ENCODE measurements at regions not wholly inside any gene's neighbourhood (a gene's known extent, or its start where the extent isn't known, plus 50 kb on each side); places are given as distances from the start of the nearest gene placed in this dataset.

DNA sequence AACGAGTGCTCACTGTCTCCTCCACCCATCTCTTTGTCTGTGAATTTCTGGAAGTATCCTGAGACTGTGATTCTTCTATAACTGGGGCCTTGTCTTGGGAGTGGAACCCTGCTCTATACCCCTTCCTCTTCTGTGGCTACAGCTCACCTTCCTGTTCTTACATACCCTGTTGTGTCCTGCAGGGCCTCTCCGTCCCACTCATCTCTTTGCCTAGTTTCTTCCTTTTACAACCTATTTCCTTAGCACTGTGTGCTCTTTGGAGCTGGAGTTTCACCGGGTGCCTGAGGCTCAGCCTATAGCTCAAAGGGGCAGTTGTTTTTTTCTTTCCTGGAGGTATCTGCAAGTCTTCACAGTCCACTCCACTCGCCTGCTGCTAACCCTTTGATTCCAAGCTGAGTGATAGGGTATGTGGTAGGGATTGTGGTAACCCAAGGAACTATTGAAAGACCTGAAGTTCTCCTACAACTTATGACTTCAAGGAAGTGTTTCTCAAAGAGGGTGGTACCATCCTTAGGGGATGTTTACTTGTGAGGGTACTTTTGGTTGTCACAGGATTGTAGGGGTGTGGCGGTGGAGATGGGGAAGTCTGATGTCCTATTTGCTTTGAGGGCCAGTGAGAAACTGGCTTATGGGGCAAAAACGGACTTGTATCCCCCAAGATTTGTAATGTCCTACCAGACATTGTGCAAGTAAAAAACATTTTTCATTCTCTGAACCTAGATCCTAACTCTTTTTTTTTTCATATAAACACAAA, 66.6 kb upstream of the ARL8B start:
- H3K4me3 ChIP-seq = no peak overlapping the region
- in situ Hi-C loops (cut with MboI; ENCODE audit: low sequenced_read_pairs) = loop anchor here (10.0 kb wide), 1 partner anchor 341 kb away; no protein-coding TSS in a partner anchor
- DNase-seq (ENCODE audit: low spot score in 2 of 2) = no peak
- H3K9me3 ChIP-seq = no peaks in the 10 kb centered on the region
- H3K4me1 ChIP-seq = no peaks in the 10 kb centered on the region
- H3K27me3 ChIP-seq (ENCODE audit: low read depth) = no peaks in the 10 kb centered on the region
- H3K36me3 ChIP-seq (replicated peaks) = no peaks in the 10 kb centered on the region

DNA sequence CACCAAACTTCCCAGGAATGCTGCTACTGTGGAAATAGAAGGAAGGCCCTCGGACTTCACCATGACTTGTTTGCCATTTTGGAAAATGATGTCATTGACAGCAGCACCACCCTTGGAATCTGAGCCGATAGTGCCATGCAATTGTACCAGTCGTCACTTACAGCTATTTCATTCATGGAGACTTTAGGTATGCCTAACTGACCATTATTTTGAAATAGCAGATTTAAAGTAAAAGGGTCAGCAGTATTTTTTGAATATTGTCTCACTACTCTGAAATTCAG, 66.0 kb upstream of the ARL8B start:
- Histone ChIP-seq H3K9me3 (no peaks in the 10 kb centered on the region), H3K27me3 (ENCODE audit: low read depth) (no peaks in the 10 kb centered on the region), H3K4me3 (no peak overlapping the region), H3K36me3 (replicated peaks) (no peaks in the 10 kb centered on the region), H3K4me1 (no peaks in the 10 kb centered on the region)
- in situ Hi-C loops (cut with MboI; ENCODE audit: low sequenced_read_pairs) = loop anchor here (10.0 kb wide), 1 partner anchor 341 kb away; no protein-coding TSS in a partner anchor
- no peak for DNase-seq (ENCODE audit: low spot score in 2 of 2)

DNA sequence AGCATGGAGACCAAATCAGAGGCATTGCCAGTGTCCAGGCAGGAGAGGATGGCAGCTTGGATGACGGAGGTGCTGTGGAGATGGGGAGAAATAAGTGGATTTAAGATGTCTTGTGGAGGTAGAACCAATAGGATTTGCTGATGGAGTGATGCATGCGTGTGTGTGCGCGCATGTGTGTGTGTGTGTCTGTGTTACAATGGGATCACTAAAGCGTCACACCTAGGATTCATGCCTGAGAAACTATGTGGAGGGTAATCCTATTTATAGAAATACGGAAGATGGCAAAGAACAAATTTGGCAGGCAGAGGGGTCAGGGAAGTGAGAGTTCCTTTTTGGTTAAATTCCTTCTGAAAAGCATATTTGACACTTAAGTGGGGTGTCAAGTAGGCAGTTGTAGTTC, 64.8 kb upstream of the ARL8B start:
- H3K4me3 ChIP-seq = no peak overlapping the region
- no peak for DNase-seq (ENCODE audit: low spot score in 2 of 2)
- no peaks in the 10 kb centered on the region for H3K4me1 ChIP-seq
- no peaks in the 10 kb centered on the region for H3K9me3 ChIP-seq
- H3K27me3 ChIP-seq (ENCODE audit: low read depth) = no peaks in the 10 kb centered on the region
- in situ Hi-C loops (cut with MboI; ENCODE audit: low sequenced_read_pairs) = loop anchor here (10.0 kb wide), 1 partner anchor 342 kb away; no protein-coding TSS in a partner anchor
- H3K36me3 ChIP-seq (replicated peaks) = no peaks in the 10 kb centered on the region

- H3K36me3 ChIP-seq (replicated peaks) = no peaks in the 10 kb centered on the region
- in situ Hi-C loops (cut with MboI; ENCODE audit: low sequenced_read_pairs) = loop anchor here (10.0 kb wide), 1 partner anchor 343 kb away; no protein-coding TSS in a partner anchor
- DNase-seq (ENCODE audit: low spot score in 2 of 2) = peak; percentile 78 to 79
- no peaks in the 10 kb centered on the region for H3K4me1 ChIP-seq
- no peaks in the 10 kb centered on the region for H3K9me3 ChIP-seq
- H3K27me3 ChIP-seq (ENCODE audit: low read depth) = no peaks in the 10 kb centered on the region
- no peak overlapping the region for H3K4me3 ChIP-seq
Observed at GRCh38 chr3:5057857-5058324, 64.2 kb upstream of the ARL8B start.

DNA sequence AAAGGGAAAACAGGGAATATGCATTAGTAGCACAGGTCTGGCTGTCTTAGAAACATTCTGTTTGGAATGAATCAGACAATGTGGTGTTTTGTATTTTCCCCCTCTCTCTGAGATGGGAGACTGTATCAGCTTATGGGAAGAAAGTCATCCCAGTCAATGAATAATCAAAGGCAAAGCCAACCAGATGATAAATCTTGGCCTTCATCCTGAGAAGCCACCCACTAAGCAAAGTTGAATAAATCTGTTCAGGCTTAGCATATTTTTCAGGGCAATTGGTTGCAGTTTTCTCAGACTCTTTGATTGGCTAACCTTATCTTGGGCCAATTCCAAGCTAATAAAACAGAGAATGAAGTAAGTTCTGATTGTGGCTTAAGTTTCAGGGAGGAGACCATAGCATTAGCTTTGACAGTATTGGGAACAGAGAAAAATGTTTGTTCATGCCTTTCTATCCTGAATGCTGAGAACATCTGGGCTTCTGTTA, 63.6 kb upstream of the ARL8B start:
- DNase-seq (ENCODE audit: low spot score in 2 of 2) = no peak
- no peaks in the 10 kb centered on the region for H3K27me3 ChIP-seq (ENCODE audit: low read depth)
- H3K4me1 ChIP-seq = no peaks in the 10 kb centered on the region
- H3K36me3 ChIP-seq (replicated peaks) = no peaks in the 10 kb centered on the region
- no peak overlapping the region for H3K4me3 ChIP-seq
- in situ Hi-C loops (cut with MboI; ENCODE audit: low sequenced_read_pairs) = loop anchor here (10.0 kb wide), 1 partner anchor 344 kb away; no protein-coding TSS in a partner anchor
- H3K9me3 ChIP-seq = no peaks in the 10 kb centered on the region

DNA sequence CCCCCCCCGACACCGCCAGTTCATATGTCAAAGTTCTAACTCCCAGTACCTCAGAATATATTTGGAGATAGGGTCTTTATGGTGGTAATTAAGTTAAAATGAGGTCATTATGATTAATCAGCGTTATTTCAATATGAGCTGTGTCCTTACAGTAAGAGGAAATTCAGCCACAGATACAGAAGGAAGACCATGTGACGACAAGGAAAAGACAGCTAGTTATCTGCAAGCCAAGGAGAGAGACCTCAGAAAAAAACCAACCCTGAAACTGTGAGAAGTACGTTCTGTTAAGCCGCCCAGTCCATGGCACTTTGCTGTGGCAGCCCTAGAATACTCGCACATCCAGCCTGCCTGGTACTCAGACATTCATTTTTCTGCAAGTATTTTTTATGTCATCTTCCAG, 62.3 kb upstream of the ARL8B start:
- Histone ChIP-seq H3K27me3 (ENCODE audit: low read depth) (no peaks in the 10 kb centered on the region), H3K9me3 (no peaks in the 10 kb centered on the region)
- in situ Hi-C loops (cut with MboI; ENCODE audit: low sequenced_read_pairs) = loop anchor here (10.0 kb wide), 1 partner anchor 345 kb away; no protein-coding TSS in a partner anchor

GRCh38 chr3:5061218-5061569, 60.9 kb upstream of the ARL8B start:
- no peaks in the 10 kb centered on the region for H3K36me3 ChIP-seq (replicated peaks)
- no peaks in the 10 kb centered on the region for H3K27me3 ChIP-seq (ENCODE audit: low read depth)
- no peaks in the 10 kb centered on the region for H3K9me3 ChIP-seq
- H3K4me3 ChIP-seq = no peak overlapping the region
- in situ Hi-C loops (cut with MboI; ENCODE audit: low sequenced_read_pairs) = no loop called here
- no peaks in the 10 kb centered on the region for H3K4me1 ChIP-seq
- DNase-seq (ENCODE audit: low spot score in 2 of 2) = no peak

More for the DNA sequence above, 62.3 kb upstream of the ARL8B start:
- Histone ChIP-seq H3K4me3 (no peak overlapping the region), H3K4me1 (no peaks in the 10 kb centered on the region), H3K36me3 (replicated peaks) (no peaks in the 10 kb centered on the region)
- DNase-seq (ENCODE audit: low spot score in 2 of 2) = no peak

GRCh38 chr3:5063724-5064123, 58.4 kb upstream of the ARL8B start:
- Histone ChIP-seq H3K4me1 (no peaks in the 10 kb centered on the region), H3K4me3 (no peak overlapping the region), H3K9me3 (no peaks in the 10 kb centered on the region), H3K36me3 (replicated peaks) (no peaks in the 10 kb centered on the region), H3K27me3 (ENCODE audit: low read depth) (no peaks in the 10 kb centered on the region)
- in situ Hi-C loops (cut with MboI; ENCODE audit: low sequenced_read_pairs) = no loop called here
- DNase-seq (ENCODE audit: low spot score in 2 of 2) = no peak

DNA sequence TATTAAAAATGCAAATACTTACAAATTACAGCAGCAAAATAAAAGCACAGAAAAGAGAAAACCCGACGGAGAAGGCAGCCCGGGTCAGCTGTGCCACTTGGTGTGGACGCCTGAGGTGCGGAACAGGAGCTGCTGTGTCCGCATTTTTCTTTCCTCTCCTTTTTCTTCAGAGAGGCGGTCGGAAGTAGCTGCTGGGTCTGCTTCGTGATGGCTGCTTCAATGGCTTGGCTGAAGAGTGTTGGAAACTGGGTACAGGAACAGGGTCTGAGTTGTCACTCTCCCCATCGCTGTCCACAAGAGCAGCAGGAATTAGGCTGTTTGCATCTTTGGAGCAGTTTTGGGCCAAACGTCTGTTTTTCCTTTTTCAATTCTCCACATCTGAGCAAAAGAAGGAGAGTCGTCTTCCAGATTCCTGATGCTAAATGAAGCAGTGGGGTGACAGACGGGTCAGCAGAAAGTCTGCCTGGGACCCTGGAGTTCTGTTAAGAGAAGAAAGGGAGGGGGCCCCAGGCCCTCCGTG, 53.5 kb upstream of the ARL8B start:
- DNase-seq (ENCODE audit: low spot score in 2 of 2) = no peak
- in situ Hi-C loops (cut with MboI; ENCODE audit: low sequenced_read_pairs) = no loop called here
- Histone ChIP-seq H3K9me3 (no peaks in the 10 kb centered on the region), H3K4me1 (no peaks in the 10 kb centered on the region), H3K27me3 (ENCODE audit: low read depth) (peaks cover 5% of the 10 kb centered on the region), H3K4me3 (no peak overlapping the region), H3K36me3 (replicated peaks) (no peaks in the 10 kb centered on the region)

GRCh38 chr3:5069627-5070026, 52.5 kb upstream of the ARL8B start:
- Histone ChIP-seq H3K9me3 (no peaks in the 10 kb centered on the region), H3K4me1 (no peaks in the 10 kb centered on the region), H3K36me3 (replicated peaks) (no peaks in the 10 kb centered on the region), H3K27me3 (ENCODE audit: low read depth) (peaks cover 5% of the 10 kb centered on the region), H3K4me3 (no peak overlapping the region)
- in situ Hi-C loops (cut with MboI; ENCODE audit: low sequenced_read_pairs) = no loop called here
- DNase-seq (ENCODE audit: low spot score in 2 of 2) = no peak

DNA sequence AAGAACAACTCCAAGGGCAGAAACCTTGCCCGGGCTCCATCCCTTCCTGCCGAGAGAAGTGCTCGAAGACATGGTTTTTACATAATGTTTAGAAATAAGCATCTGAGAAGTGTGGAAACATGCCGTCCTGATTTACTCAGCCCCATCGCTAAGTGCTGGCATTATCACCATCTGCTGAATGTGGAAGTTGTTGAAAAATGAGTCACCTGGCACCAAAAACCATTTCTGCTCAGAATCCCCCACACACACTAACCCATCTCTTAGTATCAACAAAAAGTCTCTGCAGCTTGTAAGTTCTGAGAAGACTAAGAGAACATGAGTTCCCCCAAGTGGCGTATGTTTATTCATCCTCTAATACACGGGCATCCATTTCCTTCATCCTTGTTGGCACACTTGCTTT, 51.0 kb upstream of the ARL8B start:
- Histone ChIP-seq H3K4me1 (no peaks in the 10 kb centered on the region), H3K9me3 (no peaks in the 10 kb centered on the region), H3K4me3 (no peak overlapping the region), H3K27me3 (ENCODE audit: low read depth) (peaks cover 5% of the 10 kb centered on the region), H3K36me3 (replicated peaks) (no peaks in the 10 kb centered on the region)
- in situ Hi-C loops (cut with MboI; ENCODE audit: low sequenced_read_pairs) = no loop called here
- no peak for DNase-seq (ENCODE audit: low spot score in 2 of 2)

DNA sequence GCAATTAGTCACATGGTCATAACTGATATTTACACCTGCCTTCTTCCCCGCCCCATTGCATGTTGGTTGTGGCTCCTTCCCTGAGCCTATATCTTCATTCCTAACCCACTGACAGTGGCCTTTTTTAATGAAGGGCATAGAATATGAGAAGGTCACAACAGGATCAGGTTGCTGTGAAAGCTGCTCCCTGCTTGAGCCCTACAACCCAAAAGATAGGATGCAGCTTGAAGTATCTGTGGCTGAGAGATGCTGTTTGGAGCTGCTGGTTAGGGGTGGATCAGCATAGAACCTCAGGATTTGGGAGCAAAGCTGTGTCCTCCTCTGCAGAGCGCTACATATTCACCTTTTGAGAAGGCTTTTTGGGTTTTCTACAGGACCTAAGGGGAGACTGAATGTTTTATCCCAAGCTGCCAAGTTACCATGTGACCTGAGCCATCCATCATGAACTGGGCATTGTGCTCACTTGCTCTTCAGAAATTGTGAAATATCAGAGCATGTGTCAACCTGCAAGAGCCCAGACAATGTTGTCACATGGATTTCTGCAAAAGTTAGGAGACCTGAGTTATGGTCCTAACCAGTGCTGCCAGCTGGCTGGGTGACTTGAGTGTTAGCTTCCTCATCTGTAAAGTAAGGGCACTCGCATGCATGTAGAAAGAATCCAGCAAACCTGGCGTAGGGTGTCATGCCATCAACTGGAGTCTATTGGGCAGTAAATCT, 49.8 kb upstream of the ARL8B start:
- Histone ChIP-seq H3K36me3 (replicated peaks) (no peaks in the 10 kb centered on the region), H3K9me3 (no peaks in the 10 kb centered on the region), H3K4me1 (no peaks in the 10 kb centered on the region), H3K4me3 (no peak overlapping the region), H3K27me3 (ENCODE audit: low read depth) (peaks cover 5% of the 10 kb centered on the region)
- in situ Hi-C loops (cut with MboI; ENCODE audit: low sequenced_read_pairs) = no loop called here
- no peak for DNase-seq (ENCODE audit: low spot score in 2 of 2)
